NCI-H69 (cell line): ENCODE measurements at regions not wholly inside any gene's neighbourhood (a gene's known extent, or its start where the extent isn't known, plus 50 kb on each side); places are given as distances from the start of the nearest gene placed in this dataset.
"Not testable (repeated sequence)": the region's sequence is repeated elsewhere in the genome, so short reads cannot be mapped to it uniquely, and the experiment has no call there.

Source experiments
- DNase-seq: peaks from one replicate; lab custom pipeline; 2025; lab: John Stamatoyannopoulos, UW

DNA sequence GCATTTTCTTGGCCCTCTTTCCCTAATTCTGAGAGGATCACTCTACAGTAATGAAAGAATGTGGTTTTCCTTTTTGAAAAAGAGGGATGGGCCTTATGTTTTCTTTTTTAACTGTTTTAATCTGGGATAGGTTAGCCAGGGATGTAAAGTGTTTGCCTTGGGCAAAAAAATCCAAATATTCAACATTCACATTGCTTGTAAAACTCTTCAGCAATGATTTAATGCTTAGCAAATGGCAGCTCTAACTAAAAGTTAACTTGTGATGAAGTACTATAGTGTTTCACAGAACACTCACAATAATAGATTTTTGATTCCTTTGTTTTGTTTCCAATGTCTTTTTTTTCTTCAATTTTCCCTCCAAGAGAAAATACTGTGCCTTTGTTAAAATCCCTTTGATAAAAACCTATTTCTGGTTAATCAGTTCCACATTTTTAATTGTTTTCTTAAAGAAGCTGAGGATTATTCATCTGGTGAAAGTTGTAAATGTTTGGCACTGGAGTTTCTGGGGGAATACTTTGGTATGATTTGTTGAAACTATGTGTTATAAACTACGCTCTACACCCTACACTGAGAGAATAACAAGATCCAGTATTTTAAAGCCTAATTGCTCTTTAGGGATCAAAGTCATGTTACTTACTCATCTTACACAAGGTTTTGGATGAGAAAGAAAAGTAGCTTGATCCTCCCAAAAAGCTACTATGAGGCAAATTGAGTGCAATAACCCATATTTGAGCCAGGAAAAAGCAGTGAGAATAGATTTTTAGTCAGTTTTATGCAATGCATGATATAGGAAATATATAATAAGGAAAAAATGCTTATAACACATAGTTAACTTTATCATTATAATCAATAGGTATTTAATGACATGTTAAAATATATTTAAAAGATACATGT lies 335.8 kb downstream of the EPHA7 start:
- DNase-seq = no peak

DNA sequence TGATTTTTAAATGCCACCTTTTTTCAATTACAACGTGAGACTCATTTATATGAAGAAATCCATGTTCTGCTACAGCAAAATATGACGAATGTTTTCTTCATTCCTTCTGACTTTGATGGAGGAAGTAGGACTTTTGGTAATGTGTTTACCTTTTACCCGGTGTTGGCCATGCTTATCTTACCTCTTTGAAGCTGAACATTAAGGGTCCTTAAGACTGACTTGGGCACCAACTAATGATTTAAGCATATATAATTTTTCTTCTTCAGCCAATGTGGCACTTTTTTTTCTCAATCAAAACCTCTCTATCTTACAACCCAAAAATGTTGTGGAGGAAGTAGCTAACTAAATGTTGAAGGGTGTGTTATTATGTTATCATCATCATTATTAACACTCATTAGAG lies 337.5 kb downstream of the EPHA7 start:
- DNase-seq = no peak

DNA sequence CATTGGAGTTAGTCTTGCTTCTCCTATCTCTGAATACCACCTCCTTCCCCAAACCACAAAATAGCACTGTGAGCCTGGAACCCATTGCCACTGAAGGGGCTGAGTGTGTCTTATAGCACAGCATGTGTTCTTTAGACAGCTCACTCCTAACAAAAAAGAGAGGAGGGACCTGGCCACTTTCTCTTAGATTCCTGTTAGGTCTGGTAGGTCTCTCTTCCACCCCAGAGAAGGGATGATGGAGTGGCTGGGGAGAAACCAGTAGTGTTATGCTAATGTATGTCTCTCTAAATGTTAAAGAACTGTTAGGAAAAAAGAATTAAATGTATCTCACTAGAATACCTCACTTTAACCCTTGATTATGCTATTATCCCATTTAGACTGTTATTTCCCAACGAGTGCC lies 340.3 kb downstream of the EPHA7 start:
- DNase-seq = no peak

DNA sequence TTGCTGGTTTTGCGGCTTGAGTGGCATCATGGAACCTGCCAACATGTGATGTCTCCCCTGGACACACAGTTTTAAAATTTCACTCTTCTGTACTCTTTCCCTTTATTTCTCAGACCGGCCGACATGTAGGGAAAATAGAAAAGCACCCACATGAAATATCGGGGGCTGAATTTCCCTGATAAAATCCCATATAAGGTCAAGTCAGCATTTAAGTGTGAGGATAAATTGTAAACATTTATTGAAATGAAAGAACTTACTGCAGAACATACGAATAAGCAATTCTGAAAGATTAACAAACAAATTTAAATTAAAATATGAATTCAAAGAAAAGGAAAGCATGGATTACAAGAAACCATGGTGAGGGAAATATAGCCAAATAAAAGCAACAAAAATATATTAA lies 345.5 kb downstream of the EPHA7 start:
- no peak for DNase-seq

DNA sequence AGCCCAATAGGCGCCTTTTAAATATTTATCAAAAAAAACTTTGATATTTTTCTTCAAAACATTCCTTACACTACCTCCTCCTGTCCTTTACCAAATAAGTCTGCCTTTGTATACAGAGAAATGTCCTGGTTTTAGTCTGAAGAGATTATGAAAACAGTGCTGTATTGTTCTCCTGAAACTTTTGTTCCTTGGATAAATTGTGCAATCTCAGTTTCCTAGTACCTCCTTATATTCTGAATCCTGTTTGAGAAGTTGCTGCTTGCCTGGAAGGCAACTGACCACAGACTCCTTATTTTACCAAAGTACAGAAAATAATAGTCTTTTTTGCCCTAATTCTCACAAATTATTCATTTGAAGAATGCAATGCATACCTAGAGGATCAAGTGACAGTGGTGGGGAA lies 349.5 kb downstream of the EPHA7 start:
- no peak for DNase-seq

DNA sequence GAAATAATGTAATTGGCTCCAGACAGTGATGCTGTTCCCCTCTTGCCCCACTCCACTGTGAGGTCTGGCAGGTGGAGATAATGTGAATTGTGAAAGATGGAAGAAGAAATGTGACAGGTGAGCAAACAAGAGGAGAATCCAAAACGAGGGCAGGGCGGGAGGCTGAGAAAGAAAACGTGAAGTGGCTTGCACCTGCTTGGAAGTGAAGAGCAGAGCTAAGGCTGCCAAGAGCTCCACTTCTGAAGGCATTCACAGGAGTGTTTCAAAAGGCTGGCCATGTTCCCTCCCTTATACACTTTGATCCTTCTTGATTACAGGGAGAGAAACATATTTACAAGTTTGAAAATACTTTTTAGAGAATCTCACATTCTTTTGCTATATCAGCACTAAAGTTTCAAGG lies 359.4 kb downstream of the EPHA7 start:
- DNase-seq = peak; percentile 55

DNA sequence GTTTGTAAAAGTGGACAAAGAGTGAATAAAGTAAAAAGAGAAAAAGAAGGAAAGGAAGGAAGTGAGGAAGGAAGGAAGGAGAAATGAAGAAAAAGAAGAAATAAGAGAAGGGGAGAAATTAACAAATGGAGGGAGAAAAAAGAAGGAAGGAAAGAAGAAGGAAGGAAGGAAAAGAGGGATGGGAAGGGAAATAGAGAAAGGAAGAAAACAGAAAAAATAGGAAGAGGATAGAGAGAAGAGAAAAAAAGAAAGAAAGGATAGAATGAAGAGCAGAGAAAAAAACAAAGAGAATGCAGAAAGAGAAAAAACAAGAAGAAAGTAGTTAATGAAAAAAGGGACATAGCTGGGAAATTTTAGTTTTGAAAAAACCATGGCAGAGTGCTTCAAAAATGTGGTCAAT lies 361.8 kb downstream of the EPHA7 start:
- no peak for DNase-seq

DNA sequence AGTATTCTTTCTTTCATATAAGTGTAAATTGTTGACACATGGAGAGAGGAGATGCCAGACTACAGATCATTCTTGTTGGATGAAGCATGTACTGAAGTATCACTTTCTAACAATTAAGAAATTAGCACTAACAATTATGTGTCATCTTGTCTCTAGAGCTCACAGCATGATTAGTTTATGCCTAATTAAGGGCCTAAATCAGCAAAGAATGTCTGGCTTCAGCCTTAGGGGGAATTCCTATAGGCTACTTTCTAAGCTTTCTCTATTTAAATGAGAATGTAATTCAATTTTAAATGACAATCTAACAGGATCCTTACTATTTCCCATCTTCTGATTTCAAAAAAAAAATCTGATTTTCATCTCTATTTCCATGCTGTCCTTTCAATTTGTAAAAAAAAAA lies 371.0 kb downstream of the EPHA7 start:
- DNase-seq = peak; percentile 72

DNA sequence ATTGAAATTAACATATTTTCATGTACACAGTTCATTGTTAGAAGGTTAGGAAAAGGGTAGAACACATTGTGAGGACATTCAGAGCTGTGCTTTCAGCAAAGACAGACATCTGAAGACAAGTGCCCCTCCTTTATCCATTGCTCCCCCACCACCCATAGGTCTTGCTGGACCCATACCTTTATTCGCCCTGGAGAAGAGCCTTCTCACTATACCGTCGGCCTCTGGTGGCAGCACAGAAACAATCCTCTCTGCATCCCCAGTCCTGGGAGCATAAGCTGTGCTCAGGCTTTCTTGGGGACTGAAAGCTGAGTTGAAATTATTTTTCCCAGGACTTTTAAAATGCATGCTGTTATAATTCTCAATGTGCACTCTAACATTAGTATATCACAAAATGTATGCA lies 372.3 kb downstream of the EPHA7 start:
- DNase-seq = peak; percentile 40

DNA sequence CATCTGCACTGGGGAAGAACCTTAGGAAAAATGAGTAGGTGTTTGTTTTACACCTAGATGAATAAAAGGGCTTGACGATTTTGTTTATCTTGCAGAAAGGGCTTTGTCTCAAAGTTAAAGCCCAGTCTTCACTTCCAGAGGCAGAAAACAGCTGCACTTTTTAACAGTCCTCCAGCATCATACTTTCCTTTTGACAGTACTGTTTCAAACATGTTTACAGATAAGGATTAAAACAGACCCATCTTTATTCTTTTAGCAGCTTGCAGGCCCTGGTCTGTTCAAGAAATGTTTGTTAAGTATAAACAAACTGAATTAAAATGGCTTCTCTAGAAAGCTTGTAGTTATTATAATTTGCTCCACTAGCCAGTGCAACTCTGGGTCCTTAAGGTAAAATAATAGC lies 374.2 kb downstream of the EPHA7 start:
- peak; percentile 24 for DNase-seq

DNA sequence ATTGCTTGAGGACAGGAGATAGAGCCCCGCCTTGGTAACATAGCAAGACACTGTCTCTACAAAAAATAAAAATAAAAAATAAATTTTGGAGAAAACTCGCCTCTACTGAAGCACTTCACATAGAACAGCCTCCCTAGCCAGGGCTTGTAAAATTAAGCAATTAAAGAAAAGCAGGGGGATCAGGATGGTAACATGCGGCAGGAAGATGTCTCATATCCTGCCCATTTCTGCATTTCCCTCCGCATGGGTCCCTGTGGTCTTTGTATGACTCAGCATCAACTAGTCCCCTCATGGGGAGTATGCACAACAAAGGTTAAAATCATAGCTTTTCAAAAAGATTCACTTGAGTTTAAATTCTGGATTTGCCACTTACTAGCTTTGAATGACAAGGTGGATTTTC lies 379.0 kb downstream of the EPHA7 start:
- DNase-seq = no peak

DNA sequence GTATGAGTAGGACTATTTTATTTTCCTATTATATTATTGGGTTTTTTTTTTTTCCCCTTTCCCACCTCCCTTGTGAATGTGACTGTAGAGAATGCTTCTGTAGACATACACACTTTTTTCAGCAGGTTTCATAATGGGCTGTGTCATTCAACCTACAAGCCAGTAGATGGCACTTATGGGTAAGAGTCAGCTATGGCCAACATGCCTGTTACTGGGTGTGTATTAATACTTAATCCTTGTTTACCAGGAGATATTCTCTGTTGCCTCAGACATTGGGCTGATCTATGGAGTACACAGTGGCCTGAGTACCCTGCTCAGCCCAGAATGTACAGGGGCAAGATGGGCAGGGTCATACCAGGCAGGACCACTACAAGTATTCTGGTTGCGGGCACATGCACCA lies 382.5 kb downstream of the EPHA7 start:
- DNase-seq = peak; percentile 62

DNA sequence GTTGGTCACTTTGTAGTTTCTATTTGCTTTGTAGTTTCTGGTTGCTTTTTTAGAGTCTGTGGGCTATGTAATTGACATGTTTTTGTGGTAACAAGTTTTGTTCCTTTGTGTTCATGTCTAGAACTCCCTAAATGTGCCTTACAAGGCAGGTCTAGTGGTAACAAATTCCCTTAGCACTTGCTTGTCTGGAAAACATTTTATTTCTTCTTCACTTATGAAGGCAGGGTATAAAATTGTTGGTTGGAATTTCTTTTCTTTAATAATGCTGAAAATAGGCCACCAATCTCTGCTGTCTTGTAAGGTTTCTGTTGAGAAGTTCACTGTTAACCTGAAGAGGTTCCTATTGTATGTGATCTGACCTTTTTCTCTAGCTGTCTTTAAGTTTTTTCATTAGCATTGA lies 383.6 kb downstream of the EPHA7 start:
- DNase-seq = no peak

DNA sequence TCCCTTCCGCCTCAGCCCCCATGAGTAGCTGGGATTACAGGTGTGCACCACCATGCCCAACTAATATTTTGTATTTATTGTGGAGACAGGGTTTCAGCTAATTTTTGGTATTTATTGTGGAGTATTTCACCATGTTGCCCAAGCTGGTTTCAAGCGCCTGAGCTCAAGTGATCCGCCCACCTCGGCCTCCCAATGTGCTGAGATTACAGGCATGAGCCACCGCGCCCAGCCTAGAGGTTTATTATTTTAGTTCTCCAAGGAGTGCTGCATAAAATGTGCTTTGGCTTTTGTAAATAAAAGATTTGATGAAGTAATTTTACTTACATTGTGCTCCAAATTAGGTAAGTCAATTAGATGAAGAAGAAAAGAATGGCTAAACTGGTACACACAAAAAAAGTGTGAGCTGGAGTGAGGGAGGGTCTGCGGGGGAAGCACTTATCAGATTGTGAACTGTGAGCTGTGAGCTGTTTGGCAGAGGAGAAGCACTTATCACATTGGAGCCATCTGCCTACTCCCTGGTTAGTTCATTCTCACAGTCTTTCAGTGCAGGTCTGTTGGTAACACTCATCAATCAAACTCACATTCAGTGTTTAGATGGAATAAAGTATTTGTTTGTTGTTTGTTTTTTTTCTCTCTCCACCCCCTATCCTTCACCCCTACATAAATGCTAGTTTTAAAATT lies 398.0 kb downstream of the EPHA7 start:
- DNase-seq = peak; percentile 76

DNA sequence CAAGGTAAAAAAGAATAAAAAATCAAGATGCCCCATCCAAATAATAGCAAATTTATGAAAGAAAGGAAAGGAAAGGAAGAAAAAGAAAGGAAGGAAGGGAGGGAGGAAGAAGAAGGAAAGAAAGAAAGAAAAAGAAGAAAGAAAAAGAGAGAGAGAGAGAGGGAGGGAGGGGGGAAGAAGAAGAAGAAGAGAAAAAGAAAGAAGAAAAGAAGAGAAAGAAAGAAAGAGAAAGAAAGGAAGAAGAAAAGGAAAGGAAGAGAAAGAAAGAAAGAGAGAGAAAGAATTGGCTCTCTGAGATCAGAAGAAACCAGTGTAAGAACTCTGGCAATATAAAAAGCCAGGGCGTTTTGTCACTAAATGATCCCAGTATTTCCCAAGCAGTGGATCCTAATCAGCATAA lies 401.7 kb downstream of the EPHA7 start:
- no peak for DNase-seq

DNA sequence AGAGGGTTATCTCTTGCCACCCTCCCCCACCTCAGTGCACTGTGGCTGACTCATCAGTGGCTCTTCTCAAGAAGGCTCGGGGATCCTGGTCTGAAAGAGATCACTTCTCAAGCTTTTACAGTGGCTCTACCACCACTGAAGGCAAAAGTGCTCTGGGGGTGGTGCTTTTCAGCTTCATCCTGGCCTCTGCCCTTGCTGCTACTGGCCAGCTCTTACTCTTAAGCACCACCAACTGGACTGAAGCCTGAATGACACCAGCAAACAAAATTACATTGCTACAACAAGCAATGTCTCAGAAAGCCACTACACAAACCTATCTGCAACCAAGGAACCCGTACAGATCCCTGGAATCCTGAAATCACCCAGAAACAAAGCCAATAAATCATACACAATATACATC lies 402.1 kb downstream of the EPHA7 start:
- peak; percentile 47 for DNase-seq

DNA sequence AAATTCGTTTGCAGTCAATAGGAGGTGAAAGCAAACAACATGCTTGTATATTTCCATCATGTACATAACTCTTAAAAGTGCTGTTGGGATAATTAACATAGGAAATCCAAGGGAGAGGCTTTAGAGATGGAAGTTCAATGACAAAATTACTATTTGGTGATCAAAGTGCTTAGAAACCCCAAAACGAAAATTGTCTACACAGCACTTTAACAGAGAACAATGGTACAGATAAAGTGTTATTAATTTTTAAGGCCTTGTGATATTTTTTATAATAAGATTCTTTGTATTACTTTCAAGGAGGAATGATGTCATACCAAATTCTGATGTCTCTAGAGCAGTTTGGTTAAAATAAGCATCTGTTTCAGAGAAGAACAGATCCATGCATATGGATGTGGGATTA lies 406.3 kb downstream of the EPHA7 start:
- no peak for DNase-seq

DNA sequence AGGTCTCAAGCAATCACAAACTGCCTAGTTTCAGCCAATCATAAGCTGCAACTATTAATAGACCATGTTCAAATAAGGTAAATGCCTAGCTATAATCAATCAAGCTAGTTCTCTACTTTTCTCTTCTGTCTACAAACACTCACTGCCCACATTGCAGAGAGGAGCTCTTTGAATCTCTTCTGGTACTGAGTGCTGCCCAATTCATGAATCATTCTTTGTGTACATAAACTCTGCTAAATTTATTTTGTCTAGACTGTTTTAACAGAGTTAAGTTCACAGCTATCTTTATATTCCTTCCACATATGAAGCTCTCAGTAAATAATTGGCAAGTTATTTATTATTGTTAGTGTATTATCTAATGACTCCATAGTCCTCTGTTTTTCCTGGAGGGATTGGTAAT lies 411.0 kb downstream of the EPHA7 start:
- peak; percentile 86 for DNase-seq

DNA sequence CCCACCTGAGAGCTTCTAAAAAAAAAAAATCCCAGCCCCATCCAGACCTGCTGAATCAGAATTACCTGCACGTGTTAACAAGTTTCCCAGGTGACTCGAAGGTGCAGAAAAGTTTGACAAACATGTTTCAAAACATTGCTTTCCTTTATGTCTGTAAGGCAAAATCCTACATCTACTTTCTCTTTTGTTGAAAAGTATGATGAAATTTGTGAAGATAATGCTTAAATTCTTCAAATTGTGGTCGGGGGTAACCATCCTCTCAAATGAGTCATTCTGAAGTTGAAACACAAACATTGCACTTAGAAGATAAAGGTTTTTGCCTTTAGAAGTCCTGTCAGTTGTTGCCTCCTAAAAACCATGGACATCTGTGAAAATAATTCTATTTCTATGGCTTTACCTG lies 429.7 kb downstream of the EPHA7 start:
- DNase-seq = no peak

DNA sequence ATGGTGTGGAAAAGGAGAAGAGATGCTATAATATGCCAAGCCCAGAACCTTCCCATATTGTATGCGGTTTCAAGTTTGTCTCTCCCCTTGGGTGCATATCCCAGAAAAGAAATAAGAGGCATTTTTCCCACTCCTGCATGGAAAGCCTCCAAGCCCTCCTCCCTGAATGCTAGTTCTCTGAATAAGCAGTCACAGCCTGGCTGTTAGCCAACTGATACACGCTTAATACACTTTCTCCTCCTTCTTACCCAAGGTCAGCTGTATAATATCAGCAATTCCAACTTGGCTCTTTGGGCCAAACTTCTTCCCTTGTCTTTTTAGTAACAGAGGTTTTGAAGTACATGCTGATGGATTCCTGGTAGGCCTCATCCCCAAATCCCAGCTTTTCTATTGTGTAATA lies 440.1 kb downstream of the EPHA7 start:
- peak; percentile 38 for DNase-seq

DNA sequence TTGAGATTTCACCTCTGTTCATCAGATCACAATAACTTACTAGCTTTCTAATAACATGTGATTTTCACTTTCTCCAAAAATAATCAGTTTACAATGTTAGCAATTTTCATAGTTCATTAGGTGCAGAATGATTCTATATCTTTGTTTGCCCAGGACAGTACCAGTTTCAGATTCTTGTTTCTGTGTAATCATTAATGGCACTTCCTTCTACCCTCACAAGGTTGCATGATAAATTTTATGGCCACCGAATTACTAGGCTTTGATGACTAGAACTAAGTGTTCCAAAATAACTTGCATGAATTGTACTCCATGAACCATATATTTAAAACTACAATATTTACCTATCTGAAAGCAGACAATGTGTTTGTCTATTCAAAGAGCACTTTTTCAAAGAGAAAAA lies 442.3 kb downstream of the EPHA7 start:
- DNase-seq = no peak

DNA sequence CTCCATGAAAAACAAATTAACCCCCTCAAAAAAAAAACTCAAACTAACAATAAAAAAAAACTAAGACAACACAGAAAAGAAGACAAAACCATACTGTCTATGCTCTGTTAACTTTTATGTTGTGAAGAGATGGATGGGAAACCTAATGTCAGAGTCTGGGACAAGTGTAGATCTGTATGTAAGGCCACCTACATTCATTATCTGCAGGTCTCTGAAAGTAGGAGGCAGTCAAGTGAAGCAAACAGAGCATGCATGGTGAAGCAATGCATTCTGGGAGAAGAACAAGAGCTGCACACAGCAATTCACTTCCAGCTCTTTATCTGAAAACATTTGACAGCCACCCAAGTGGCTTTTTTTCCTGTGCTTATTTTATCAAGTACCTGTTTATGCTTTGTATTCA lies 452.0 kb downstream of the EPHA7 start:
- peak; percentile 21 for DNase-seq

DNA sequence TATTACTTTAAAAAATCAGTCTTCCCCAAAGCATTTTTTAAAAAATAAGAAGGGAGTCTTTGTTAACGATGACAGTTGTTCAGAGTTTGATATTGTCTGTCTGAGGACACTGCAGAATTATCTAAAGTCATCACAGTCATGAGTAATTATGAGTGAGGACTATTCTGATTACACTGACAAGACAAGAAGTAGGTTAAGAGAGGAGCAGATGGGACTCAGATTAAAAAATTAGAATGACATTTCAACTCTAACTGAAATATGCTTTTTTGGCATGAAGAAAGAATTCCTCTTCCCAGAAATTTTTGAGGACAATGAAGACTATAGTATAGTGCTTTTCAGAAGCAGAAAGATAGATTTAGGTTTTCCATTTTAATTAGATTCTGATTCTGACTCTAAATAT lies 456.5 kb downstream of the EPHA7 start:
- DNase-seq = peak; percentile 22

DNA sequence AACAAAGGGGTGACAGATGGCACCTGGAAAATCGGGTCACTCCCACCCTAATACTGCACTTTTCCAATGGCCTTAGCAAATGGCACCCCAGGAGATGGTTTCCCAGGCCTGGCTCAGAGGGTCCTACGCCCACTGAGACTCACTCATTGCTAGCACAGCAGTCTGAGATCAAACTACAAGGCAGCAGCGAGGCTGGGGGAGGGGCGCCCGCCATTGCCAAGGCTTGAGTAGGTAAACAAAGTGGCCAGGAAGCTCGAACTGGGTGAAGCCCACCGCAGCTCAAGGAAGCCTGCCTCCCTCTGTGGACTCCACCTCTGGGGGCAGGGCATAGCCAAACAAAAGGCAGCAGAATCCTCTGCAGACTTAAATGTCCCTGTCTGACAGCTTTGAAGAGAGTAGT lies 467.2 kb downstream of the EPHA7 start:
- not testable (repeated sequence) for DNase-seq
